IMR-90 (cell line): ENCODE measurements at regions not wholly inside any gene's neighbourhood (a gene's known extent, or its start where the extent isn't known, plus 50 kb on each side); places are given as distances from the start of the nearest gene placed in this dataset.

ENCODE experiments used
- ATAC-seq: fragments of 200-7000 bp; cut with Tn5 transposase; 2 replicates; pipeline ENCODE4 v1.9.1; 2020; ENCODE audit warnings: low read depth, mild to moderate bottlenecking, moderate library complexity
- BruUV-seq: library from RNA; stranded (reverse); fragments of 400-500 nt; replicated peaks from 2 replicates; lab custom pipeline; 2021; lab: Mats Ljungman, UMichigan
- CTCF ChIA-PET: fragments of 300-600 bp; formaldehyde crosslinking; extraction: SDS; loops from one replicate; lab custom pipeline; 2021; ENCODE audit warnings: antibody characterized with exemption; lab: Yijun Ruan, JAX
- POLR2A ChIA-PET: fragments of 300-600 bp; sonication (Branson Sonifier 250); formaldehyde crosslinking; loops from one replicate; lab custom pipeline; 2022; ENCODE audit warnings: antibody characterized with exemption; ENCODE audit not compliant: unreplicated experiment; lab: Charles Lee
- DNase-seq: peaks from one replicate; pipeline ENCODE4 v3.0.0; 2013
- H2AFZ ChIP-seq: replicated peaks from 2 replicates; pipeline ENCODE3; 2013; ENCODE audit warnings: low read length, mild to moderate bottlenecking; ENCODE audit not compliant: poor library complexity
- H2AK5ac ChIP-seq: 2 replicates; pipeline ENCODE4 v1.6.1; 2013; ENCODE audit warnings: low read depth, low read length, inconsistent platforms
- H2AK9ac ChIP-seq: replicated peaks from 2 replicates; pipeline ENCODE3; 2013; ENCODE audit warnings: mild to moderate bottlenecking, low read depth, low read length, moderate library complexity; ENCODE audit not compliant: poor library complexity
- H2BK120ac ChIP-seq: 2 replicates; pipeline ENCODE4 v1.6.1; 2013; ENCODE audit warnings: low read depth, low read length, inconsistent platforms
- H2BK15ac ChIP-seq: 3 replicates; pipeline ENCODE4 v1.6.1; 2013; ENCODE audit warnings: low read depth, low read length, inconsistent platforms
- H2BK20ac ChIP-seq: 2 replicates; pipeline ENCODE4 v1.6.1; 2013; ENCODE audit warnings: low read depth, mild to moderate bottlenecking, inconsistent platforms, low read length, moderate library complexity
- H2BK5ac ChIP-seq: 2 replicates; pipeline ENCODE4 v1.6.1; 2013; ENCODE audit warnings: mild to moderate bottlenecking, low read depth, low read length, inconsistent platforms; ENCODE audit not compliant: poor library complexity, severe bottlenecking
- H3K14ac ChIP-seq: replicated peaks from 2 replicates; pipeline ENCODE4 v1.6.1; 2013; ENCODE audit warnings: low read depth, low read length, inconsistent platforms
- H3K18ac ChIP-seq: 2 replicates; pipeline ENCODE4 v1.6.1; 2013; ENCODE audit warnings: low read depth, low read length, control low read depth
- H3K23ac ChIP-seq: 2 replicates; pipeline ENCODE4 v1.6.1; 2013; ENCODE audit warnings: low read depth, low read length, inconsistent platforms
- H3K27ac ChIP-seq: 2 replicates; pipeline ENCODE4 v1.5.1; 2013; ENCODE audit warnings: mild to moderate bottlenecking, control low read depth, low read length; ENCODE audit not compliant: insufficient read depth
- H3K27me3 ChIP-seq: 2 replicates; pipeline ENCODE4 v1.6.1; 2013; ENCODE audit warnings: low read length; ENCODE audit not compliant: control insufficient read depth, insufficient read depth
- H3K36me3 ChIP-seq: 2 replicates; pipeline ENCODE4 v1.6.1; 2013; ENCODE audit warnings: low read length, mixed read lengths; ENCODE audit not compliant: control insufficient read depth, insufficient read depth
- H3K4ac ChIP-seq: 2 replicates; pipeline ENCODE4 v1.6.1; 2013; ENCODE audit warnings: low read depth, low read length, inconsistent platforms
- H3K4me1 ChIP-seq: 2 replicates; pipeline ENCODE4 v1.6.1; 2013; ENCODE audit warnings: low read length, mixed read lengths; ENCODE audit not compliant: control insufficient read depth, insufficient read depth
- H3K4me2 ChIP-seq: 2 replicates; pipeline ENCODE4 v1.6.1; 2013; ENCODE audit warnings: low read depth, mild to moderate bottlenecking, control low read depth, low read length, moderate library complexity
- H3K4me3 ChIP-seq: 2 replicates; pipeline ENCODE4 v1.5.1; 2013; ENCODE audit warnings: low read depth, mild to moderate bottlenecking, control low read depth, low read length, moderate library complexity; ENCODE audit not compliant: insufficient read depth
- H3K56ac ChIP-seq: 2 replicates; pipeline ENCODE4 v1.6.1; 2013; ENCODE audit warnings: low read length, inconsistent platforms; ENCODE audit not compliant: insufficient read depth; ENCODE audit errors: extremely low read depth
- H3K79me1 ChIP-seq, 2 experiments: 2 replicates each; pipeline ENCODE4 v1.6.1; 2013; ENCODE audit warnings: low read length in 2 of 2, inconsistent platforms in 1 of 2, low read depth in 1 of 2
- H3K9ac ChIP-seq: 2 replicates; pipeline ENCODE4 v1.6.1; 2013; ENCODE audit warnings: low read depth, low read length, control low read depth
- H3K9me1 ChIP-seq: 2 replicates; pipeline ENCODE4 v1.6.1; 2013; ENCODE audit warnings: low read length, inconsistent platforms; ENCODE audit not compliant: insufficient read depth
- H3K9me3 ChIP-seq: 2 replicates; pipeline ENCODE4 v1.6.1; 2013; ENCODE audit warnings: low read length; ENCODE audit not compliant: control insufficient read depth, insufficient read depth
- H4K20me1 ChIP-seq: 2 replicates; pipeline ENCODE4 v1.6.1; 2013; ENCODE audit warnings: low read length, inconsistent platforms; ENCODE audit not compliant: insufficient read depth
- H4K5ac ChIP-seq: 2 replicates; pipeline ENCODE4 v1.6.1; 2013; ENCODE audit warnings: mild to moderate bottlenecking, low read depth, low read length, control low read depth
- H4K8ac ChIP-seq, 2 experiments: 2 replicates each; pipeline ENCODE4 v1.6.1; 2013; ENCODE audit warnings: low read depth in 2 of 2, low read length in 2 of 2, control low read depth in 1 of 2, inconsistent platforms in 1 of 2
- H4K91ac ChIP-seq: 2 replicates; pipeline ENCODE4 v1.6.1; 2013; ENCODE audit warnings: low read depth, low read length, inconsistent platforms; ENCODE audit not compliant: insufficient read depth
- MXI1 ChIP-seq: IDR thresholded peaks from 2 replicates; pipeline ENCODE4 v1.6.1; 2012; ENCODE audit warnings: low read depth, mild to moderate bottlenecking, low read length, moderate library complexity, borderline replicate concordance
- POLR2A ChIP-seq: IDR thresholded peaks from 2 replicates; pipeline ENCODE4 v1.6.1; 2012; ENCODE audit warnings: mild to moderate bottlenecking, low read depth, low read length
- USF2 ChIP-seq: fragments of 150-350 bp; IDR thresholded peaks from 2 replicates; pipeline ENCODE4 v1.6.1; 2017; ENCODE audit warnings: mild to moderate bottlenecking, antibody characterized with exemption, low read length, low read depth
- WGBS, 2 experiments: methylation state at CpG; one replicate each; pipeline versions ENCODE4 v1.1.5 to v1.1.7; 2013; ENCODE audit warnings: missing lambda C conversion rate in 2 of 2; ENCODE audit not compliant: insufficient read length in 1 of 2; ENCODE audit errors: extremely low coverage in 2 of 2; 5-methylcytosine and 5-hydroxymethylcytosine counted together
- dilution Hi-C: fragments of 300-500 bp; cut with HindIII; formaldehyde crosslinking; loops from one replicate; pipeline ENCODE4 v1.14.3; 2018; ENCODE audit warnings: low sequenced_read_pairs; ENCODE audit not compliant: unreplicated experiment
- in situ Hi-C: fragments of 300-500 bp; cut with MboI; formaldehyde crosslinking; loops from 3 replicates; pipeline ENCODE4 v1.14.3; 2019; ENCODE audit warnings: low sequenced_read_pairs, inconsistent platforms, mixed read lengths
- intact Hi-C: fragments of 100-400 bp; cut with micrococcal nuclease; formaldehyde crosslinking; loops from 2 replicates; pipeline ENCODE4 v1.10.0; 2022

GRCh38 chr12:127664901-127665300 lies 602.1 kb upstream of the TMEM132C start:
- no peak overlapping the region for H3K23ac ChIP-seq
- H3K56ac ChIP-seq, result no peak overlapping the region
- WGBS, 2 experiments, result 52% methylated on average over 2 of the region's 4 CpGs; no CpG with 5 or more reads in 1 of the 2 experiments
- H3K4me1 ChIP-seq, result no peaks in the 10 kb centered on the region
- no TSS peak for BruUV-seq
- H3K14ac ChIP-seq, result no peak overlapping the region
- H2BK20ac ChIP-seq, result no peak overlapping the region
- no peak overlapping the region for H4K91ac ChIP-seq
- no peak overlapping the region for H4K8ac ChIP-seq
- no peak overlapping the region for H2AFZ ChIP-seq
- ChIA-PET CTCF (interaction anchor here (0.7 to 0.8 kb wide), 2 partner anchors 13 to 100 kb away, joined by 3 to 4 read pairs; no protein-coding TSS in a partner anchor), POLR2A (no interaction called here)
- no peaks in the 10 kb centered on the region for H3K27me3 ChIP-seq
- H3K79me1 ChIP-seq, result no peaks in the 10 kb centered on the region
- no peaks in the 10 kb centered on the region for H3K36me3 ChIP-seq
- H4K20me1 ChIP-seq, result no peaks in the 10 kb centered on the region
- no peak overlapping the region for H4K5ac ChIP-seq
- dilution Hi-C loops (no loop called here), intact Hi-C loops (no loop called here), in situ Hi-C loops (no loop called here)
- no peak overlapping the region for H2BK120ac ChIP-seq
- H3K27ac ChIP-seq, result no peak overlapping the region
- H2BK5ac ChIP-seq, result no peak overlapping the region
- H3K18ac ChIP-seq, result no peak overlapping the region
- no peak overlapping the region for H3K4me3 ChIP-seq
- no peak for ATAC-seq
- no peaks in the 10 kb centered on the region for H3K9me1 ChIP-seq
- H3K9ac ChIP-seq, result no peak overlapping the region
- no peak overlapping the region for H2AK5ac ChIP-seq
- H3K4me2 ChIP-seq, result no peak overlapping the region
- no peak overlapping the region for H2AK9ac ChIP-seq
- no peak for TF ChIP-seq POLR2A
- TF ChIP-seq MXI1, result no peak
- no peak for TF ChIP-seq USF2
- H3K9me3 ChIP-seq, result peaks cover 2% of the 10 kb centered on the region; the same call in 1 of the 2 replicates
- H3K4ac ChIP-seq, result no peak overlapping the region
- peak; percentile 27 for DNase-seq
- no peak overlapping the region for H2BK15ac ChIP-seq
